PC-3 (cell line): ENCODE measurements at regions not wholly inside any gene's neighbourhood (a gene's known extent, or its start where the extent isn't known, plus 50 kb on each side); places are given as distances from the start of the nearest gene placed in this dataset.
"Not testable (repeated sequence)": the region's sequence is repeated elsewhere in the genome, so short reads cannot be mapped to it uniquely, and the experiment has no call there.

Experiments
- CTCF ChIP-seq: fragments of 300-600 bp; sonication (generic); conservative IDR thresholded peaks from 2 replicates; pipeline ENCODE4 v1.5.1; 2017; ENCODE audit warnings: antibody characterized with exemption, low read depth, mild to moderate bottlenecking, low read length
- EZH2 ChIP-seq: fragments of 300-600 bp; sonication (generic); IDR thresholded peaks from one replicate; pipeline ENCODE4 v1.6.1; 2017; ENCODE audit warnings: antibody characterized with exemption, mild to moderate bottlenecking, low read length; ENCODE audit not compliant: unreplicated experiment
- EZH2phosphoT487 ChIP-seq: fragments of 300-600 bp; sonication (generic); IDR thresholded peaks from 2 replicates; pipeline ENCODE4 v1.6.1; 2018; ENCODE audit warnings: mild to moderate bottlenecking, antibody characterized with exemption, low read length, borderline replicate concordance

- not testable (repeated sequence) for TF ChIP-seq CTCF, EZH2phosphoT487, EZH2
These were observed 129.2 kb downstream of the POTEM start for GRCh38 chr14:19096467-19096866.
